Parathyroid adenoma (tissue), 2 donors: ENCODE measurements at regions not wholly inside any gene's neighbourhood (a gene's known extent, or its start where the extent isn't known, plus 50 kb on each side); places are given as distances from the start of the nearest gene placed in this dataset.

Experiments
- H2AFZ ChIP-seq: fragments of 300-600 bp; sonication (generic); one replicate; pipeline ENCODE4 v1.7.0; 2017; ENCODE audit warnings: antibody characterized with exemption, mild to moderate bottlenecking
- H3K27ac ChIP-seq: fragments of 300-600 bp; sonication (generic); one replicate; pipeline ENCODE4 v1.7.0; 2017
- H3K27me3 ChIP-seq: fragments of 300-600 bp; sonication (generic); one replicate; pipeline ENCODE4 v1.7.0; 2017; ENCODE audit warnings: low read length; ENCODE audit not compliant: control insufficient read depth, insufficient read depth
- H3K36me3 ChIP-seq: fragments of 300-600 bp; sonication (generic); one replicate; pipeline ENCODE4 v1.7.0; 2017; ENCODE audit warnings: low read length; ENCODE audit not compliant: control insufficient read depth, insufficient read depth
- H3K4me1 ChIP-seq: fragments of 300-600 bp; sonication (generic); one replicate; pipeline ENCODE4 v1.7.0; 2017; ENCODE audit warnings: control low read depth
- H3K4me2 ChIP-seq: fragments of 300-600 bp; sonication (generic); one replicate; pipeline ENCODE4 v1.7.0; 2017; ENCODE audit warnings: low read length
- H3K4me3 ChIP-seq: fragments of 300-600 bp; sonication (generic); one replicate; pipeline ENCODE4 v1.7.0; 2017; ENCODE audit warnings: low read depth, low read length
- H3K79me2 ChIP-seq: fragments of 300-600 bp; sonication (generic); one replicate; pipeline ENCODE4 v1.7.0; 2017; ENCODE audit warnings: control low read depth
- H3K9ac ChIP-seq: fragments of 300-600 bp; sonication (generic); one replicate; pipeline ENCODE4 v1.7.0; 2017; ENCODE audit warnings: mild to moderate bottlenecking
- H3K9me3 ChIP-seq: fragments of 300-600 bp; sonication (generic); one replicate; pipeline ENCODE4 v1.7.0; 2017; ENCODE audit warnings: low read length; ENCODE audit not compliant: control insufficient read depth
- CTCF ChIP-seq: fragments of 300-600 bp; sonication (generic); IDR thresholded peaks from one replicate; pipeline ENCODE4 v1.7.0; 2017; ENCODE audit warnings: antibody characterized with exemption, mild to moderate bottlenecking
- donor health status: primary hyperparathyroidism.

- no peaks in the 10 kb centered on the region for H3K4me1 ChIP-seq
- no peak overlapping the region for H2AFZ ChIP-seq
- no peak for TF ChIP-seq CTCF
- H3K9me3 ChIP-seq, result no peaks in the 10 kb centered on the region
- no peak overlapping the region for H3K4me2 ChIP-seq
- no peak overlapping the region for H3K9ac ChIP-seq
- H3K79me2 ChIP-seq, result no peaks in the 10 kb centered on the region
- no peak overlapping the region for H3K27ac ChIP-seq
- H3K4me3 ChIP-seq, result no peak overlapping the region
- no peaks in the 10 kb centered on the region for H3K36me3 ChIP-seq
- no peaks in the 10 kb centered on the region for H3K27me3 ChIP-seq
These were observed 1092.0 kb downstream of the GRIK2 start for GRCh38 chr6:102485480-102485879.

GRCh38 chr6:102474041-102474807 is 1080.7 kb downstream of the GRIK2 start:
- no peak overlapping the region for H3K4me2 ChIP-seq
- H3K4me3 ChIP-seq, result no peak overlapping the region
- H3K4me1 ChIP-seq, result no peaks in the 10 kb centered on the region
- TF ChIP-seq CTCF, result no peak
- H2AFZ ChIP-seq, result no peak overlapping the region
- H3K9me3 ChIP-seq, result no peaks in the 10 kb centered on the region
- no peaks in the 10 kb centered on the region for H3K79me2 ChIP-seq
- H3K9ac ChIP-seq, result no peak overlapping the region
- H3K36me3 ChIP-seq, result no peaks in the 10 kb centered on the region
- H3K27me3 ChIP-seq, result no peaks in the 10 kb centered on the region
- no peak overlapping the region for H3K27ac ChIP-seq

DNA sequence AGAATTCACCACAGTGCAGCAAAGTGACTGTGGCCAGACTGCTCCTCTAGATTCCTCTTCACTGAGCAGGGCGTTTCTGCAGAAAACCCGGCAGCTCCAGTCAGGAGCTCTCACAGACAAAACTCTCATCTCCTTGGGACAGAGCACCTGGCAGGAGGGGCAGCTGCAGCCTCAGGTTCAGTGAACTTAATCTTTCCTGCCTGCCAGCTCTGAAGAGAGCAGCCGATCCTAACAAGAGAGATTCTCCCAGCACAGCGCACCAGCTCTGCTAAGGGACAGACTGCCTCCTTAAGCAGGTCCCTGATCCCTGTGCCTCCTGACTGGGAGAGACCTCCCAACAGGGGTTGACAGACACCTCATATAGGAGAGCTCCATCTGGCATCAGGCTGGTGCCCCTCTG is 1065.5 kb downstream of the GRIK2 start:
- no peaks in the 10 kb centered on the region for H3K27me3 ChIP-seq
- H3K36me3 ChIP-seq, result no peaks in the 10 kb centered on the region
- H3K79me2 ChIP-seq, result no peaks in the 10 kb centered on the region
- H2AFZ ChIP-seq, result no peak overlapping the region
- no peaks in the 10 kb centered on the region for H3K4me1 ChIP-seq
- no peak overlapping the region for H3K4me3 ChIP-seq
- TF ChIP-seq CTCF, result no peak
- no peak overlapping the region for H3K27ac ChIP-seq
- H3K4me2 ChIP-seq, result no peak overlapping the region
- H3K9me3 ChIP-seq, result no peaks in the 10 kb centered on the region
- no peak overlapping the region for H3K9ac ChIP-seq

DNA sequence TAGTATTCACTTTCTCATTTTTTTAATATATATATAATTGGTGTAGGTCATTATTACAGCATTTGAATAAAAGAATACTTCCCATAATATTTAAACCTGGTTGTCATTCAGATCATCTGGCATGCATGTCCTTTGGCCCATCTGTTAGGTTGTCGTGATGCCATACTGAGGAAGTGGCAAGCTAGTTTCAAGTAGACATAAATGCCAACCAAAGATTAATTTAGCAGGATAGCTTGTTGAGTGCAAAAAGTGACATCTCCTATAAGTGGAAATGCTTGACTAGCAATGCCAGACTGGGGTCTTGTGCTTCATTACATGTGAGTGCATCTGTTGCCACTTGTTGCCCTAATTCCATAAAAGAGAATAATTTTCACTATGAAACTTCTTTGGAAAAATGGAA is 1044.7 kb downstream of the GRIK2 start:
- Histone ChIP-seq H3K79me2 (no peaks in the 10 kb centered on the region), H3K36me3 (no peaks in the 10 kb centered on the region), H3K9ac (no peak overlapping the region), H3K27ac (no peak overlapping the region), H3K9me3 (no peaks in the 10 kb centered on the region), H3K4me2 (no peak overlapping the region), H3K27me3 (no peaks in the 10 kb centered on the region), H3K4me1 (no peaks in the 10 kb centered on the region), H3K4me3 (no peak overlapping the region), H2AFZ (no peak overlapping the region)
- no peak for TF ChIP-seq CTCF
